H1 (cell line): ENCODE measurements at regions not wholly inside any gene's neighbourhood (a gene's known extent, or its start where the extent isn't known, plus 50 kb on each side); places are given as distances from the start of the nearest gene placed in this dataset.
"Not testable (repeated sequence)": the region's sequence is repeated elsewhere in the genome, so short reads cannot be mapped to it uniquely, and the experiment has no call there.

Experiments
- CTCF ChIA-PET: fragments of 300-600 bp; sonication (Branson Sonifier 250); formaldehyde crosslinking; loops from one replicate; lab custom pipeline; 2021; ENCODE audit not compliant: partially characterized antibody; lab: Charles Lee
- POLR2A ChIA-PET: fragments of 300-600 bp; sonication (Branson Sonifier 250); formaldehyde crosslinking; loops from one replicate; lab custom pipeline; 2021; ENCODE audit warnings: inconsistent platforms; ENCODE audit not compliant: partially characterized antibody; lab: Charles Lee
- DNase-seq, 2 experiments: peaks; one replicate each; pipeline versions ENCODE4 v3.0.0 to v3.0.0-alpha.2; 2010 to 2022; ENCODE audit warnings: low spot score in 2 of 2, low read depth in 1 of 2, mixed read lengths in 1 of 2
- FAIRE-seq: peaks from 2 replicates; lab custom pipeline; 2011; peaks lifted over from hg19 to GRCh38; lab: Jason Lieb, UNC
- H2AFZ ChIP-seq: 2 replicates; pipeline ENCODE4 v1.8.1; 2012; ENCODE audit warnings: low read length, inconsistent platforms
- H2AK5ac ChIP-seq: 2 replicates; pipeline ENCODE4 v1.6.1; 2013; ENCODE audit warnings: low read depth, low read length
- H2BK120ac ChIP-seq: replicated peaks from 2 replicates; pipeline ENCODE3; 2013; ENCODE audit warnings: low read depth, low read length, inconsistent platforms
- H2BK12ac ChIP-seq: 2 replicates; pipeline ENCODE4 v1.6.1; 2013; ENCODE audit warnings: low read depth, low read length
- H2BK15ac ChIP-seq: 2 replicates; pipeline ENCODE4 v1.6.1; 2013; ENCODE audit warnings: low read length
- H2BK20ac ChIP-seq: 2 replicates; pipeline ENCODE4 v1.6.1; 2013; ENCODE audit warnings: low read length
- H2BK5ac ChIP-seq: 2 replicates; pipeline ENCODE4 v1.6.1; 2013; ENCODE audit warnings: low read depth, low read length
- H3K14ac ChIP-seq: 2 replicates; pipeline ENCODE4 v1.6.1; 2013; ENCODE audit warnings: inconsistent platforms; ENCODE audit not compliant: insufficient read length
- H3K18ac ChIP-seq: 2 replicates; pipeline ENCODE4 v1.6.1; 2013; ENCODE audit warnings: low read length; ENCODE audit errors: extremely low read depth
- H3K23ac ChIP-seq: 2 replicates; pipeline ENCODE4 v1.6.1; 2013; ENCODE audit warnings: inconsistent platforms; ENCODE audit not compliant: insufficient read length
- H3K23me2 ChIP-seq: 2 replicates; pipeline ENCODE4 v1.6.1; 2013; ENCODE audit warnings: low read depth, low read length
- H3K27ac ChIP-seq: 2 replicates; pipeline ENCODE4 v1.6.1; 2011; ENCODE audit warnings: low read depth, low read length, inconsistent platforms
- H3K27me3 ChIP-seq, 4 experiments: replicated peaks in 1 of 4; 1 replicate in 1 of 4; 2 replicates in 3 of 4; pipeline versions ENCODE4 v1.6.1 to v1.8.1; 2011 to 2013; ENCODE audit warnings: low read length in 3 of 4, mild to moderate bottlenecking in 3 of 4, inconsistent platforms in 2 of 4, mixed read lengths in 2 of 4, moderate library complexity in 1 of 4; ENCODE audit not compliant: control insufficient read depth in 3 of 4, insufficient read depth in 3 of 4; ENCODE audit errors: extremely low read depth in 1 of 4
- H3K36me3 ChIP-seq, 4 experiments: 2 replicates each; pipeline versions ENCODE4 v1.6.1 to v1.8.1; 2011 to 2013; ENCODE audit warnings: mild to moderate bottlenecking in 4 of 4, low read length in 3 of 4, moderate library complexity in 2 of 4, control low read depth in 1 of 4, inconsistent platforms in 1 of 4; ENCODE audit not compliant: insufficient read depth in 4 of 4, control insufficient read depth in 2 of 4
- H3K4ac ChIP-seq: replicated peaks from 2 replicates; pipeline ENCODE3; 2013; ENCODE audit warnings: low read length, low read depth, mixed read lengths, inconsistent platforms; ENCODE audit not compliant: insufficient read length
- H3K4me1 ChIP-seq, 4 experiments: replicated peaks in 1 of 4; 1 replicate in 1 of 4; 2 replicates in 3 of 4; pipeline versions ENCODE4 v1.6.1 to v1.8.1; 2011 to 2013; ENCODE audit warnings: low read length in 3 of 4, inconsistent platforms in 2 of 4, mixed read lengths in 1 of 4; ENCODE audit not compliant: insufficient read depth in 4 of 4, control insufficient read depth in 3 of 4
- H3K4me2 ChIP-seq, 2 experiments: 2 replicates each; pipeline versions ENCODE4 v1.6.1 to v1.8.1; 2011 to 2013; ENCODE audit warnings: low read depth in 2 of 2, low read length in 2 of 2, control low read depth in 1 of 2, inconsistent platforms in 1 of 2, mild to moderate bottlenecking in 1 of 2; ENCODE audit not compliant: insufficient read depth in 1 of 2
- H3K4me3 ChIP-seq, 4 experiments: fragments of 200-600, 300-600 bp in 1 of 4; sonication (generic), shearing (Covaris generic), sonication (Bioruptor Twin) in 1 of 4; 2 replicates each; pipeline versions ENCODE4 v1.5.1 to v1.8.1; 2011 to 2016; ENCODE audit warnings: low read length in 4 of 4, low read depth in 3 of 4, control low read depth in 2 of 4, inconsistent platforms in 2 of 4, mild to moderate bottlenecking in 2 of 4, mixed read lengths in 1 of 4, moderate library complexity in 1 of 4; ENCODE audit not compliant: insufficient read depth in 2 of 4; ENCODE audit errors: extremely low read depth in 1 of 4
- H3K56ac ChIP-seq: replicated peaks from 2 replicates; pipeline ENCODE3; 2013; ENCODE audit warnings: low read depth, mild to moderate bottlenecking, mixed read lengths, low read length, inconsistent platforms; ENCODE audit not compliant: insufficient read length
- H3K79me1 ChIP-seq: 2 replicates; pipeline ENCODE4 v1.6.1; 2013; ENCODE audit warnings: low read depth, low read length, control low read depth
- H3K79me2 ChIP-seq, 2 experiments: 2 replicates each; pipeline versions ENCODE4 v1.6.1 to v1.8.1; 2012 to 2013; ENCODE audit warnings: low read length in 2 of 2, mild to moderate bottlenecking in 2 of 2, inconsistent platforms in 1 of 2; ENCODE audit not compliant: insufficient read depth in 2 of 2, control insufficient read depth in 1 of 2
- H3K9ac ChIP-seq, 4 experiments: replicated peaks in 1 of 4; 1 replicate in 1 of 4; 2 replicates in 3 of 4; pipeline versions ENCODE4 v1.6.1 to v1.8.1; 2011 to 2013; ENCODE audit warnings: low read depth in 3 of 4, low read length in 3 of 4, control low read depth in 2 of 4, mild to moderate bottlenecking in 2 of 4, moderate library complexity in 2 of 4, inconsistent platforms in 1 of 4; ENCODE audit errors: extremely low read depth in 1 of 4
- H3K9me3 ChIP-seq, 2 experiments: 2 replicates each; pipeline versions ENCODE4 v1.6.1 to v1.8.1; 2012 to 2013; ENCODE audit warnings: mild to moderate bottlenecking in 2 of 2, moderate library complexity in 2 of 2, control low read depth in 1 of 2, inconsistent platforms in 1 of 2, low read depth in 1 of 2, low read length in 1 of 2, mixed read lengths in 1 of 2; ENCODE audit not compliant: insufficient read depth in 2 of 2
- H4K20me1 ChIP-seq, 2 experiments: replicated peaks in 1 of 2; 2 replicates each; pipeline versions ENCODE3 to v1.8.1; 2011 to 2013; ENCODE audit warnings: inconsistent platforms in 2 of 2, low read length in 2 of 2, mild to moderate bottlenecking in 1 of 2; ENCODE audit not compliant: insufficient read depth in 2 of 2, control insufficient read depth in 1 of 2
- H4K5ac ChIP-seq: 2 replicates; pipeline ENCODE4 v1.6.1; 2013; ENCODE audit warnings: low read length, low read depth, mixed read lengths, inconsistent platforms; ENCODE audit not compliant: insufficient read length
- H4K8ac ChIP-seq: 2 replicates; pipeline ENCODE4 v1.8.0; 2013; ENCODE audit warnings: mild to moderate bottlenecking, moderate library complexity, low read length, inconsistent platforms; ENCODE audit not compliant: insufficient read depth; ENCODE audit errors: extremely low read depth
- H4K91ac ChIP-seq: replicated peaks from 2 replicates; pipeline ENCODE3; 2013; ENCODE audit warnings: low read length, mixed read lengths, inconsistent platforms; ENCODE audit not compliant: insufficient read length
- WGBS, 2 experiments: shearing (Covaris generic) in 1 of 2; methylation state at CpG; one replicate each; pipeline versions ENCODE4 v1.1.6 to v1.1.7; 2013 to 2015; ENCODE audit warnings: low lambda C conversion rate in 2 of 2, mixed read lengths in 2 of 2, inconsistent platforms in 1 of 2, low coverage in 1 of 2, missing lambda C conversion rate in 1 of 2; ENCODE audit not compliant: insufficient replicate concordance in 2 of 2, insufficient coverage in 1 of 2, insufficient read length in 1 of 2; ENCODE audit errors: extremely low coverage in 1 of 2, missing lambda C conversion rate in 1 of 2; 5-methylcytosine and 5-hydroxymethylcytosine counted together

DNA sequence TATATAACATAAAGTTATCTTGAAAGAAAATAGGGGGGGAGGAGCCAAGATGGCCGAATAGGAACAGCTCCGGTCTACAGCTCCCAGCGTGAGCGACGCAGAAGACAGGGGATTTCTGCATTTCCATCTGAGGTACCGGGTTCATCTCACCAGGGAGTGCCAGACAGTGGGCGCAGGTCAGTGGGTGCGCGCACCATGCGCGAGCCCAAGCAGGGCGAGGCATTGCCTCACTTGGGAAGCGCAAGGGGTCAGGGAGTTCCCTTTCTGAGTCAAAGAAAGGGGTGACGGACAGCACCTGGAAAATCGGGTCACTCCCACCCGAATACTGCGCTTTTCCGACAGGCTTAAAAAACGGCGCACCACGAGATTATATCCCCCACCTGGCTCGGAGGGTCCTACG is 1704.4 kb upstream of the SPRY2 start:
- H2AFZ ChIP-seq, H3K23ac ChIP-seq, H4K91ac ChIP-seq, CTCF ChIA-PET, H2BK20ac ChIP-seq, H3K4me2 ChIP-seq, H3K4me3 ChIP-seq, H3K79me1 ChIP-seq, H3K4ac ChIP-seq, POLR2A ChIA-PET, H3K56ac ChIP-seq, H3K9ac ChIP-seq, H2BK15ac ChIP-seq, H2BK12ac ChIP-seq, H3K23me2 ChIP-seq, H3K9me3 ChIP-seq, FAIRE-seq, H3K14ac ChIP-seq, H2BK120ac ChIP-seq, H2AK5ac ChIP-seq, H4K5ac ChIP-seq, H3K27ac ChIP-seq, H3K18ac ChIP-seq, H3K79me2 ChIP-seq, H3K27me3 ChIP-seq, H3K36me3 ChIP-seq, H4K20me1 ChIP-seq, DNase-seq, H3K4me1 ChIP-seq, H2BK5ac ChIP-seq, H4K8ac ChIP-seq: not testable (repeated sequence)
- 91% methylated on average over 22 of the region's 23 CpGs; no CpG with 5 or more reads in 1 of the 2 experiments for WGBS, 2 experiments
